ENCODE measurements at regions not wholly inside any gene's neighbourhood (a gene's known extent, or its start where the extent isn't known, plus 50 kb on each side); places are given as distances from the start of the nearest gene placed in this dataset.

DNA sequence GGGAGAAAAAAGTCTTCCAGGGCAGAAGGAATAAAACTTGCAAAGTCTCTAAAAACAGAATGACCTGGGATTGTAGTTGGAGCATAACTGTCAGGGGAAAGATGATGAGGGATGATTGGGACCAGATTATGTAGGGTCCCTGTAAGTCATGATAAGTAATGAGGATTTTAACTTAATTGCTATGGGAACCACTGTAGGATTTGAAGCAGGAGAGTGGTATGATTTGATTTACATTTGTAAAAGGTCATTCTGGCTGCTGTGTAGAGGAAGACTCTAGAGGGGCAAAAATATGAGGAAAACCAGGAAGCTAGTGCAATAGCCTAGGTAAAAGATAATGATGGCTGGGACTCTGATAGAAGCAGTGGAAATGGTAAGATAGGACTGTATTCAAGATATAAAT is 900.2 kb downstream of the DIAPH3 start:
- no peak overlapping the region for H2AFZ ChIP-seq
- TF ChIP-seq, protein P1, sequence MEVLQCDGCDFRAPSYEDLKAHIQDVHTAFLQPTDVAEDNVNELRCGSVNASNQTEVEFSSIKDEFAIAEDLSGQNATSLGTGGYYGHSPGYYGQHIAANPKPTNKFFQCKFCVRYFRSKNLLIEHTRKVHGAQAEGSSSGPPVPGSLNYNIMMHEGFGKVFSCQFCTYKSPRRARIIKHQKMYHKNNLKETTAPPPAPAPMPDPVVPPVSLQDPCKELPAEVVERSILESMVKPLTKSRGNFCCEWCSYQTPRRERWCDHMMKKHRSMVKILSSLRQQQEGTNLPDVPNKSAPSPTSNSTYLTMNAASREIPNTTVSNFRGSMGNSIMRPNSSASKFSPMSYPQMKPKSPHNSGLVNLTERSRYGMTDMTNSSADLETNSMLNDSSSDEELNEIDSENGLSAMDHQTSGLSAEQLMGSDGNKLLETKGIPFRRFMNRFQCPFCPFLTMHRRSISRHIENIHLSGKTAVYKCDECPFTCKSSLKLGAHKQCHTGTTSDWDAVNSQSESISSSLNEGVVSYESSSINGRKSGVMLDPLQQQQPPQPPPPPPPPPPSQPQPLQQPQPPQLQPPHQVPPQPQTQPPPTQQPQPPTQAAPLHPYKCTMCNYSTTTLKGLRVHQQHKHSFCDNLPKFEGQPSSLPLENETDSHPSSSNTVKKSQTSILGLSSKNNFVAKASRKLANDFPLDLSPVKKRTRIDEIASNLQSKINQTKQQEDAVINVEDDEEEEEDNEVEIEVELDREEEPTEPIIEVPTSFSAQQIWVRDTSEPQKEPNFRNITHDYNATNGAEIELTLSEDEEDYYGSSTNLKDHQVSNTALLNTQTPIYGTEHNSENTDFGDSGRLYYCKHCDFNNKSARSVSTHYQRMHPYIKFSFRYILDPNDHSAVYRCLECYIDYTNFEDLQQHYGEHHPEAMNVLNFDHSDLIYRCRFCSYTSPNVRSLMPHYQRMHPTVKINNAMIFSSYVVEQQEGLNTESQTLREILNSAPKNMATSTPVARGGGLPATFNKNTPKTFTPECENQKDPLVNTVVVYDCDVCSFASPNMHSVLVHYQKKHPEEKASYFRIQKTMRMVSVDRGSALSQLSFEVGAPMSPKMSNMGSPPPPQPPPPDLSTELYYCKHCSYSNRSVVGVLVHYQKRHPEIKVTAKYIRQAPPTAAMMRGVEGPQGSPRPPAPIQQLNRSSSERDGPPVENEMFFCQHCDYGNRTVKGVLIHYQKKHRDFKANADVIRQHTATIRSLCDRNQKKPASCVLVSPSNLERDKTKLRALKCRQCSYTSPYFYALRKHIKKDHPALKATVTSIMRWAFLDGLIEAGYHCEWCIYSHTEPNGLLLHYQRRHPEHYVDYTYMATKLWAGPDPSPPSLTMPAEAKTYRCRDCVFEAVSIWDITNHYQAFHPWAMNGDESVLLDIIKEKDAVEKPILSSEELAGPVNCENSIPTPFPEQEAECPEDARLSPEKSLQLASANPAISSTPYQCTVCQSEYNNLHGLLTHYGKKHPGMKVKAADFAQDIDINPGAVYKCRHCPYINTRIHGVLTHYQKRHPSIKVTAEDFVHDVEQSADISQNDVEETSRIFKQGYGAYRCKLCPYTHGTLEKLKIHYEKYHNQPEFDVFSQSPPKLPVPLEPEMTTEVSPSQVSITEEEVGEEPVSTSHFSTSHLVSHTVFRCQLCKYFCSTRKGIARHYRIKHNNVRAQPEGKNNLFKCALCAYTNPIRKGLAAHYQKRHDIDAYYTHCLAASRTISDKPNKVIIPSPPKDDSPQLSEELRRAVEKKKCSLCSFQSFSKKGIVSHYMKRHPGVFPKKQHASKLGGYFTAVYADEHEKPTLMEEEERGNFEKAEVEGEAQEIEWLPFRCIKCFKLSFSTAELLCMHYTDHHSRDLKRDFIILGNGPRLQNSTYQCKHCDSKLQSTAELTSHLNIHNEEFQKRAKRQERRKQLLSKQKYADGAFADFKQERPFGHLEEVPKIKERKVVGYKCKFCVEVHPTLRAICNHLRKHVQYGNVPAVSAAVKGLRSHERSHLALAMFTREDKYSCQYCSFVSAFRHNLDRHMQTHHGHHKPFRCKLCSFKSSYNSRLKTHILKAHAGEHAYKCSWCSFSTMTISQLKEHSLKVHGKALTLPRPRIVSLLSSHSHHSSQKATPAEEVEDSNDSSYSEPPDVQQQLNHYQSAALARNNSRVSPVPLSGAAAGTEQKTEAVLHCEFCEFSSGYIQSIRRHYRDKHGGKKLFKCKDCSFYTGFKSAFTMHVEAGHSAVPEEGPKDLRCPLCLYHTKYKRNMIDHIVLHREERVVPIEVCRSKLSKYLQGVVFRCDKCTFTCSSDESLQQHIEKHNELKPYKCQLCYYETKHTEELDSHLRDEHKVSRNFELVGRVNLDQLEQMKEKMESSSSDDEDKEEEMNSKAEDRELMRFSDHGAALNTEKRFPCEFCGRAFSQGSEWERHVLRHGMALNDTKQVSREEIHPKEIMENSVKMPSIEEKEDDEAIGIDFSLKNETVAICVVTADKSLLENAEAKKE (CRISPR knock-in tag; IDR thresholded peaks at IDR 0.05), result no peak
- TF ChIP-seq EZH2 (IDR thresholded peaks at IDR 0.05; ENCODE audit: low read depth, unreplicated experiment), result no peak
- TF ChIP-seq STAT1 (IDR thresholded peaks at IDR 0.05; ENCODE audit: unreplicated experiment), result no peak
- no peak for TF ChIP-seq JUNB (IDR thresholded peaks at IDR 0.05; ENCODE audit: unreplicated experiment)
- no peak for TF ChIP-seq POLR2AphosphoS5 (IDR thresholded peaks at IDR 0.05; ENCODE audit: low read depth)
- TF ChIP-seq, protein P2, sequence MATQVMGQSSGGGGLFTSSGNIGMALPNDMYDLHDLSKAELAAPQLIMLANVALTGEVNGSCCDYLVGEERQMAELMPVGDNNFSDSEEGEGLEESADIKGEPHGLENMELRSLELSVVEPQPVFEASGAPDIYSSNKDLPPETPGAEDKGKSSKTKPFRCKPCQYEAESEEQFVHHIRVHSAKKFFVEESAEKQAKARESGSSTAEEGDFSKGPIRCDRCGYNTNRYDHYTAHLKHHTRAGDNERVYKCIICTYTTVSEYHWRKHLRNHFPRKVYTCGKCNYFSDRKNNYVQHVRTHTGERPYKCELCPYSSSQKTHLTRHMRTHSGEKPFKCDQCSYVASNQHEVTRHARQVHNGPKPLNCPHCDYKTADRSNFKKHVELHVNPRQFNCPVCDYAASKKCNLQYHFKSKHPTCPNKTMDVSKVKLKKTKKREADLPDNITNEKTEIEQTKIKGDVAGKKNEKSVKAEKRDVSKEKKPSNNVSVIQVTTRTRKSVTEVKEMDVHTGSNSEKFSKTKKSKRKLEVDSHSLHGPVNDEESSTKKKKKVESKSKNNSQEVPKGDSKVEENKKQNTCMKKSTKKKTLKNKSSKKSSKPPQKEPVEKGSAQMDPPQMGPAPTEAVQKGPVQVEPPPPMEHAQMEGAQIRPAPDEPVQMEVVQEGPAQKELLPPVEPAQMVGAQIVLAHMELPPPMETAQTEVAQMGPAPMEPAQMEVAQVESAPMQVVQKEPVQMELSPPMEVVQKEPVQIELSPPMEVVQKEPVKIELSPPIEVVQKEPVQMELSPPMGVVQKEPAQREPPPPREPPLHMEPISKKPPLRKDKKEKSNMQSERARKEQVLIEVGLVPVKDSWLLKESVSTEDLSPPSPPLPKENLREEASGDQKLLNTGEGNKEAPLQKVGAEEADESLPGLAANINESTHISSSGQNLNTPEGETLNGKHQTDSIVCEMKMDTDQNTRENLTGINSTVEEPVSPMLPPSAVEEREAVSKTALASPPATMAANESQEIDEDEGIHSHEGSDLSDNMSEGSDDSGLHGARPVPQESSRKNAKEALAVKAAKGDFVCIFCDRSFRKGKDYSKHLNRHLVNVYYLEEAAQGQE (IDR thresholded peaks at IDR 0.05; ENCODE audit: unreplicated experiment), result no peak
- TF ChIP-seq EZH2phosphoT487 (IDR thresholded peaks at IDR 0.05; ENCODE audit: unreplicated experiment), result no peak
- TF ChIP-seq, protein P3, sequence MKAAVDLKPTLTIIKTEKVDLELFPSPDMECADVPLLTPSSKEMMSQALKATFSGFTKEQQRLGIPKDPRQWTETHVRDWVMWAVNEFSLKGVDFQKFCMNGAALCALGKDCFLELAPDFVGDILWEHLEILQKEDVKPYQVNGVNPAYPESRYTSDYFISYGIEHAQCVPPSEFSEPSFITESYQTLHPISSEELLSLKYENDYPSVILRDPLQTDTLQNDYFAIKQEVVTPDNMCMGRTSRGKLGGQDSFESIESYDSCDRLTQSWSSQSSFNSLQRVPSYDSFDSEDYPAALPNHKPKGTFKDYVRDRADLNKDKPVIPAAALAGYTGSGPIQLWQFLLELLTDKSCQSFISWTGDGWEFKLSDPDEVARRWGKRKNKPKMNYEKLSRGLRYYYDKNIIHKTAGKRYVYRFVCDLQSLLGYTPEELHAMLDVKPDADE (IDR thresholded peaks at IDR 0.05), result no peak
- no peak for TF ChIP-seq NANOG (IDR thresholded peaks at IDR 0.05; ENCODE audit: borderline replicate concordance)
- no peak for TF ChIP-seq CREB1 (CRISPR knock-in tag; IDR thresholded peaks at IDR 0.05; ENCODE audit: low read depth)
- TF ChIP-seq, protein P4, sequence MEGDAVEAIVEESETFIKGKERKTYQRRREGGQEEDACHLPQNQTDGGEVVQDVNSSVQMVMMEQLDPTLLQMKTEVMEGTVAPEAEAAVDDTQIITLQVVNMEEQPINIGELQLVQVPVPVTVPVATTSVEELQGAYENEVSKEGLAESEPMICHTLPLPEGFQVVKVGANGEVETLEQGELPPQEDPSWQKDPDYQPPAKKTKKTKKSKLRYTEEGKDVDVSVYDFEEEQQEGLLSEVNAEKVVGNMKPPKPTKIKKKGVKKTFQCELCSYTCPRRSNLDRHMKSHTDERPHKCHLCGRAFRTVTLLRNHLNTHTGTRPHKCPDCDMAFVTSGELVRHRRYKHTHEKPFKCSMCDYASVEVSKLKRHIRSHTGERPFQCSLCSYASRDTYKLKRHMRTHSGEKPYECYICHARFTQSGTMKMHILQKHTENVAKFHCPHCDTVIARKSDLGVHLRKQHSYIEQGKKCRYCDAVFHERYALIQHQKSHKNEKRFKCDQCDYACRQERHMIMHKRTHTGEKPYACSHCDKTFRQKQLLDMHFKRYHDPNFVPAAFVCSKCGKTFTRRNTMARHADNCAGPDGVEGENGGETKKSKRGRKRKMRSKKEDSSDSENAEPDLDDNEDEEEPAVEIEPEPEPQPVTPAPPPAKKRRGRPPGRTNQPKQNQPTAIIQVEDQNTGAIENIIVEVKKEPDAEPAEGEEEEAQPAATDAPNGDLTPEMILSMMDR (conservative IDR thresholded peaks at IDR 0.05; ENCODE audit: low read depth in 2 of 2), result no peak
- no peak for TF ChIP-seq ZNF114 (CRISPR knock-in tag; IDR thresholded peaks at IDR 0.05)
- no peak for TF ChIP-seq ZNF331 (CRISPR knock-in tag; IDR thresholded peaks at IDR 0.05; ENCODE audit: low read depth)

More for the DNA sequence above, 900.2 kb downstream of the DIAPH3 start:
- Histone ChIP-seq H4K20me1 (replicated peaks; ENCODE audit: insufficient read depth) (no peaks in the 10 kb centered on the region), H3K36me3 (ENCODE audit: insufficient read depth) (no peaks in the 10 kb centered on the region), H3K4me2 (no peak overlapping the region), H3F3A (replicated peaks; ENCODE audit: low read depth) (no peaks in the 10 kb centered on the region), H3K79me2 (replicated peaks; ENCODE audit: insufficient read depth) (no peaks in the 10 kb centered on the region), H3K4me3 (no peak overlapping the region), H3K9me2 (ENCODE audit: insufficient read depth) (no peaks in the 10 kb centered on the region), H3K27me3 (ENCODE audit: insufficient read depth) (no peaks in the 10 kb centered on the region), H3K27ac (ENCODE audit: low read depth) (no peak overlapping the region), H3K4me1 (ENCODE audit: insufficient read depth) (peaks cover 10% of the 10 kb centered on the region)
- DNase-seq (ENCODE audit: low spot score) (no peak), ATAC-seq (no peak)
- no peak overlapping the region for H3K27ac Mint-ChIP-seq
- peaks cover 19% of the 10 kb centered on the region for H3K4me1 Mint-ChIP-seq
- no peak overlapping the region for H3K4me3 Mint-ChIP-seq
- no peaks in the 10 kb centered on the region for H3K36me3 Mint-ChIP-seq (ENCODE audit: low read depth)
- no peaks in the 10 kb centered on the region for H3K9me3 Mint-ChIP-seq
- no peaks in the 10 kb centered on the region for H3K27me3 Mint-ChIP-seq (ENCODE audit: insufficient read depth, low read depth, poor library complexity)

All from GM23338 (cell line).